HG03439 (cell line): ENCODE measurements at regions not wholly inside any gene's neighbourhood (a gene's known extent, or its start where the extent isn't known, plus 50 kb on each side); places are given as distances from the start of the nearest gene placed in this dataset.

Experiments used
- ATAC-seq: cut with Tn5 transposase; IDR thresholded peaks from one replicate; pipeline ENCODE4 v1.9.1; 2021; ENCODE audit warnings: mild to moderate bottlenecking, moderate library complexity; ENCODE audit not compliant: unreplicated experiment

DNA sequence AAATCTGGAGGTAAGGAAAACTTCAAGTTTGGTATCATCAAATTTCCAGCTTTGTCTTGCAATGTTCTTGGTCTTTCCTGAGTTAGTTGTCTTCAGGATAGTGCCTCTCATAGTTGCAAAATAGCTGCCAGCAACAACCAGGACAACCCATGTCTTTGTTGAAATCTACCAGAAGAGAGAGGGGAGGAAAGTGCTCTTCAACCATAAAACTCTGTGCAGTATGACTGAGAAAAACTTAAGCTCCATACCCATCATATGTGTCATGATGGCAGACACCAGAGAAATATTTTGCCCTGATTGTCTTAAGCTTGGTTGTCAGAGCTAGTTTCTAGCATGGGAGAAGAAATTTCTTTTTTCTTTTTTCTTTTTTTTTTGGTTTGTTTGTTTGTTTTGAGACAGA is 103.3 kb downstream of the SPRY2 start:
- ATAC-seq = no peak

DNA sequence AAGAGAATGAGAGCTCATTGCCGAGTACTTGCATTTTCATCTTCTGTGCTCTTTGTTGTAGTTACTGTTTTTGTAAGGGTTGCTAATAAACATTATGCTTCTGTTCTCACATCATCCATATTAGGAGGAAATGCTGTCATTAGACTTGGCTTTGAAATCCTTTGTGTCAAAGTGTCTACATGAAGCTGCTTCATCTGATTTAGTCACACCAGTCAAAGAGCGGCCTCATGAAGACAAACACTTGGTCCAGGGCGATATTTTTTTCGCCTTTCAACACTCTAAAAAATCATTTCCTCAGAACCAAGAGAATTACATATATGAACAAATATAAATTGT is 105.0 kb downstream of the SPRY2 start:
- no peak for ATAC-seq

GRCh38 chr13:80235166-80235966 is 105.6 kb downstream of the SPRY2 start:
- ATAC-seq = no peak

DNA sequence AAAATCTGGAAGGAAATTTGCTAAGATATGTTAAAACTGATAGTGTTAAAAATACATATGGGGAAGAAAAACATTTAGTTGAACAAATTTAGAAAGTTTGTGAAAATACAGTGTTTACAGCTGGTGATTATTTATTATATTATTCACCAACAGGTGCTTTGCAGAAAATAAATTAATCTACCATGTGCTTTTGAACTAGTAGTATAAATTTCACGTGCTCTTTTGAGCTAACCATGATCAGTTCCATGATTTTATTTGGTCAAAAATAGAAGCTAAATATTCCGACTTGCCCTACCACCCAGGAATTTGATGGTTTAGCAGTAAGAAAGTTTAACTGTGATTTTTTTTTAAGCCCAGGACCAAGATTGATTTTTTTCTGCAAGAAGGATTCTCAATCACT is 113.3 kb downstream of the SPRY2 start:
- no peak for ATAC-seq

DNA sequence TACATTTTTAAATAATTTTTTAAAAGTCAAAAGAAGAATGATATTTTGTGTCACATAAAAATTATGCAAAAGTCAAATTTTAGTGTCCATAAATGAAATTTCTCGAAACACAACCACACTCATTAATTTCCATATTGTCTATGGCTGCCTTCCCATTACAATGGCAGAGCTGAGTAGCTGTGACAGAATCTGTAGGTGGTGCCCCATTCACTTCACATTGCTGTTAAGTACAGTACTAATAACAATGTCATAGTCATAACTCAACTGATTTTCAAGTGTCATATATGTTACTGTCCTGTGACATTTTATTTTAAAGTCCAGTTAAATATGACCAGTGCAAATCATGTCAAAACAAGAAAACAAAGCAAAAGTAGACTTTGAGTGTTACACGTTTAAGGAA is 114.3 kb downstream of the SPRY2 start:
- no peak for ATAC-seq

DNA sequence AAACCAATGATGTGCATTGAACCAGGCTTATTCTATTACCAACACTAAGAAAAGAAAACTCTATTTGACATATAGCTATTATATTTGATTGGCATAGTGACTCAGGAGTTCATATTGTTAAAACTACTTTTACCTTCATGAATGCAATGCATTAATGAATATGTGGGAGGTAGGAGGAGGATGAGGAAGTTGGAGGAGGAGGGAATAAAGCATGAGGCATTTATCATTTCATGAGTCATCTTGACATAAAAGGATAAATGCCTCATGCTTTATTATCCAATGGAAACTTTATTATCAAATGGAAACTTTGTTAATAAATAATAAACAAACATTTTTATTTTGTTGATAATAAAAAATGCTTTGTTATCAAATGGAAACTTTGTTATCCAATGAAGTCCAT is 116.5 kb downstream of the SPRY2 start:
- ATAC-seq = no peak

GRCh38 chr13:80217614-80218456 is 123.1 kb downstream of the SPRY2 start:
- no peak for ATAC-seq

GRCh38 chr13:80215368-80215767 is 125.6 kb downstream of the SPRY2 start:
- ATAC-seq = no peak

GRCh38 chr13:80214521-80214991 is 126.4 kb downstream of the SPRY2 start:
- ATAC-seq = no peak

- ATAC-seq = no peak
Observed at GRCh38 chr13:80214050-80214449, 126.9 kb downstream of the SPRY2 start.

- no peak for ATAC-seq
Observed at GRCh38 chr13:80213201-80213600, 127.7 kb downstream of the SPRY2 start.

DNA sequence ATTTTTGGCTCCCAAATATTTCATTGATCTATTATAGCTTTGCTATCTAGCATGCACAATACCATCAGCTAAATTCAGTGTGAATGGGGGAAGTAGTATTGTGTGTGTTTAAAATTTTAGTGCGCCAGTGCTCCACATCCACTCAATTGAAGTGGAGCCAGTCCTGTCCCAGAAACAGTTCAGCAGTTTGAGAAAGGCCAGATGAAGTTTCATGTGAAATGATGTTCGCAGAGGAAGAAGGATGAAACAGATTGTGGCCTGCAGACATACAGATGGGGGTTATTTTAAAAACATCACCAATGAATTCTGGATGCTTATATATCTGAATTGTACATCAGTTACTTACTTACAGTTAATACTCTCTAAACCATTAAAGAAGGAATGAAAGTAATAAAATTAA is 129.4 kb downstream of the SPRY2 start:
- ATAC-seq = no peak

DNA sequence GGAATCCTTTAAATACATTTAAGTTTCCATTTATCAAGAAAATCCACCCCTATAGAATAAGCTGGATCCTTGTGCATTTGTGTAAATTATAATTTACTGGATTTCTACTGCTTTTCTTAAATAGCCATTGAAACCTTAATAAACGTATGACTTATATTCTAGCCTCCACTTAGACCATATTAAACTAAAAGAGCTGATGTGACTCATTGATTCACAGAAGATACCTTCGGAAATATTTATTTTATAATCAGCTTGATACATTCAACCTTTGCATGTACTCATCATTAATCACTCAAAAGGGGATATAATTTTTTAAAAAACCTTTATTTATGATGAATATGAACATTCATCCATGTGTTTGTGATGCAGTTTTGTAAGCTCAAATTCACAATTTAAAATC is 136.3 kb downstream of the SPRY2 start:
- ATAC-seq = no peak

DNA sequence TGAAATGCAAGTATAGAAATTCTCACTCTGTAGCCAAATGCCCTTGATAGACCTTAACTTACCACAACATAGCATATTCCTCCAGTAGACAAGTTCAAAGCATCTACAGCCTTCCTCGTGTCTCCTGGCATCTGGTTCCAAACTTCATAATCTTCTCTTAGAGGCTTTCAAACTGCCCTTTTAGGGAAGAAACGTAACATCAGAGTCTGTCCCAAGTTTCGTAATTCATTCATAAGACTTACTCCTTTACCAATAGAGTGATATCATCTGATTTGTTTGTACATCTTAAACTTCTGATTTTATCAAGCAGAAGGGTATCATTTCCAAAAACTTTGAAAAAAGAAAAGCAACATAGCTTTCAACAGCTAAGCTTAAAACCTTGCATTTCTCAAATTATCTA is 137.4 kb downstream of the SPRY2 start:
- no peak for ATAC-seq

GRCh38 chr13:80201694-80202468 is 139.0 kb downstream of the SPRY2 start:
- ATAC-seq = no peak

- ATAC-seq = no peak
Observed at GRCh38 chr13:80199585-80200292, 141.2 kb downstream of the SPRY2 start.

GRCh38 chr13:80199067-80199466 is 141.9 kb downstream of the SPRY2 start:
- ATAC-seq = no peak

- ATAC-seq = no peak
Observed at GRCh38 chr13:80196756-80197155, 144.2 kb downstream of the SPRY2 start.

DNA sequence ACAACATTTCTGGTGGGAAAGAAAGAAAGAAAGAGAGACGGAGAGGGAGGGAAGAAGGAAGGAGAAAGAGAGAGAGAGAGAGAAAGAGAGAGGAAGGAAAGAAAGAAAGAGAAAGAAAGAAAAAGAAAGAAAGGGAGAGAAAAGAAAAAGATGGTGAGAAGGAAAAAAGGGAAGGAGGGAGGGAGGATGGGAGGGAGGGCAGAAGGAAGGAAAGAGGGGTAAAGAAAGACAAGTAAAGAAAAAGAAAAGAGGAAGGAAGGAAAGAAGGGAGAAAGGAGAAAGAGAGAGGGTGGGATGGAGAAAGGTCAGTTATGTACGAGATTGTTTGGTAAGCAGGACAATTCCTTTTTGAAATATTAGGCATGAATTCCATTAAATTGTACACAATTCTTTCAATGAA is 145.3 kb downstream of the SPRY2 start:
- no peak for ATAC-seq

DNA sequence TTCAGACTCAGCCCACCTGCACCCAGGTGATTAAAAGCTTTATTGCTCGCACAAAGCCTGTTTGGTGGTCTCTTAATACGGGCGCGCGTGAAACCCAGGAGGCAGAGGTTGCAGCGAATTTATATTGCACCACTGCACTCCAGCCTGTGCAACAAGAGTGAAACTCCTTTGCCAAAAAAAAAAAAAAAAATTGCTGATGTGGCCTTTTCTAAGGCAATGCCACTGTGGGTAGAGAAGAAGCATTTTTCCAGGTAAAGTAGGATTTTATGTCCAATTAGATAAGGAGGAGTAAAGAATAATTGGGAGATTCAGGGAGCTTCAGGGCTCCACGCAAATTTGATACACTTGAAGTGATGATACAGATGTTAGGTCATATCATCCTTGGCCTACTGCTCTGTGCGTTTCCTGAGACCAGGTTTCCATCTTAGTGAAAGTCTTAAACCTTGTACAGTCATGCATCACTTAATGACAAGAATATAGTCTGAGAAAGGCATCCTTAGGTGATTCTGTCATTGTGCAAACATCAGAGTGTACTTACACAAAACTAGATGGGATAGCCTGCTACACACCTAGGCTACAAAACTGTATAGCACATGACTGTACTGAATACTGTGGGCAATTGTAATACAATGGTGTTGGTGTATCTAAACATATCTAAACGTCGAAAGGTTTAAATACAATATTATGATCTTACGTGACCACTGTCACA is 150.9 kb downstream of the SPRY2 start:
- no peak for ATAC-seq
